ENCODE measurements at regions not wholly inside any gene's neighbourhood (a gene's known extent, or its start where the extent isn't known, plus 50 kb on each side); places are given as distances from the start of the nearest gene placed in this dataset.
"Not testable (repeated sequence)": the region's sequence is repeated elsewhere in the genome, so short reads cannot be mapped to it uniquely, and the experiment has no call there.

GRCh38 chr1:88552226-88552625 is 131.8 kb upstream of the PKN2 start:
- DNase-seq (ENCODE audit: low spot score), result no peak

- DNase-seq (ENCODE audit: low spot score), result no peak
These were observed 127.1 kb upstream of the PKN2 start for GRCh38 chr1:88557014-88557413.

- DNase-seq (ENCODE audit: low spot score), result no peak
These were observed 123.5 kb upstream of the PKN2 start for GRCh38 chr1:88560621-88561020.

DNA sequence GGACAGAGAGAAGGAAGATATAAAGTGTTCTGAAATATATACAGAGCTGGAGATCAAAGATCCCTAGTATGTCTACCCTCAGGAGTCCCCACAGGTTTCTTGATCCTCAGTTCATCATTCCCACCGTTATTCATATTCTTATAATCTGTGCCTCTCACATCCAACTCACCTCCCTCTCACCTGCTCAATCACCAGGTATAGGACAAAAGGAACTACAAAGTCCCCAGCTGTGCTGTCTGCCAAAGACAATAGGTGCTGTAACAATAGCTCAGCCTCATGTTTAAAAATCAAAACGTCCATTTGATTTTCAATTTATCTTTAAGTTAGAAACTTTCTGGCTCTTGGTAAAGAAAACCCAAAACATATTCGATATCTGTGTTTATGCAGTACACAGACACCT is 121.1 kb upstream of the PKN2 start:
- no peak for DNase-seq (ENCODE audit: low spot score)

DNA sequence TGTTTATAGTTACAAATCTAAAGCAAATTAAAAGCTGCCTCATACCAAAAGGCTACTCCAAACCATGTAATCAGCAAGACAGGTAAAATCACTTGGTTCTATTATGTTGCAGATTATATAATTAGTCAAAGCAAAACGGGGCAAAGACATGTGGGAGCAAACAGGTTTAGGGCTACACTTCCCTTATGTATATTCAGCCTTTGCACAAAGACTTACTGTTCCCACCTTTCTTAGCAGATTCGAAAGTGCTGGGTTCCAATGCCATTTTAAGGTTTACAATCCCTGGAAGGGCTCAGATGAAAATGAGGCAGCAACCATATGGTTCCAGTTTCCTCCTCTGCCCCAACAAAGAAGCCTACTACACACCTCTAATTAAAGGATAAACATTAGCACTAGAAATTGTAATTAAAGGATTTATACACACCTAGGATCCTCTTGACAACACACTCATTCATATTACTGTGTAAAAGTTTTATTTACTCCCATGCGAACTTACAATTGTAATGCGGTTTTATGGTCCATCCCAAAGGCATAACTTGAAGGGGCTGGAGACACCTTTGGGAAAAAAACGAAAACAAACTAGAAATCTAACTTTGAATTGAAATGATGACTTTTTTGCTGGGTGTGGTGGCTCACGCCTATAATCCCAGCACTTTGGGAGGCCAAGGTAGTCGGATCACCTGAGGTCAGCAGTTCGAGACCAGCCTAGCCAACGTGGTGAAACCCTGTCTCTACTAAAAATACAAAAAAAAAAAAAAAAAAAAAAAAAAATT is 117.3 kb upstream of the PKN2 start:
- no peak for DNase-seq (ENCODE audit: low spot score)

- no peak for DNase-seq (ENCODE audit: low spot score)
These were observed 112.6 kb upstream of the PKN2 start for GRCh38 chr1:88571506-88571905.

DNA sequence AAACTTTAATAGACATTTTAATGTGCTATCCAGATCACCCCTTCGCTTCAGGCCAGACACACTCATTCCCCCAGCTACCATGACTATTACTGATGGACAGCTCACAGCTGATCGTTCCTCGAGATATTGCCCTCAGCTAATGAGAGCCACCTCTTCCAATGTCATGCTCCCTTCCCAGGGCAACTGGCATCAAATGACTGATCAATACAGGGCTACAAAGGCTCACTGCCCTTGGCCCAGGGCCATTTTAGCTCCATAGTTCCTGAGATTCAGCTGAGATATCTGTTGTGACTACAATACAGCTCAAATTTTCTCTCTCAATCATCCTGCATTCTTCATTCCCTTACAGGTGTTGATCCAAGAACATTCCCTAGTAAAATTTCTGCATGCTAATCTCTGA is 104.5 kb upstream of the PKN2 start:
- no peak for DNase-seq (ENCODE audit: low spot score)

- DNase-seq (ENCODE audit: low spot score), result no peak
These were observed 102.4 kb upstream of the PKN2 start for GRCh38 chr1:88581703-88582102.

- no peak for DNase-seq (ENCODE audit: low spot score)
These were observed 90.7 kb upstream of the PKN2 start for GRCh38 chr1:88593358-88593757.

- DNase-seq (ENCODE audit: low spot score), result peak; percentile 22
These were observed 88.6 kb upstream of the PKN2 start for GRCh38 chr1:88595355-88596002.

DNA sequence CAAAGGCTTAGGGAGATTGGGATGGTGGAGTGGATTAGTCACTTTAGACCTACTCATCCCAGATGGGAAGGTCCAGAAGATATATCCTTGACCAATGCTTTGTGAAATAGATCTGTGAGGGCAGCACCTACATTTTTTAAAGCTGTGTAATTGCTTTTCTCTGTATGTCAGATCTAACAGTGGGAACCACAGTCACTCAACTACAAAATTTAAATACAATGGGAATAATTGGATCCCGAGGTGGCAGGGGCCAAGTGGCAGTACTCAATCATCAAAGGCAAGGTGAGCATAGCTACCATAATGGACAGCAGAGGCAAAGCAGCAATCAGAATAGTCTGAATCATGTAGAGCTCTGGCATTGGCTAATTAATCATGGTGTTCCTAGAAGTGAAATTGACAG is 86.1 kb upstream of the PKN2 start:
- DNase-seq (ENCODE audit: low spot score), result not testable (repeated sequence)

- DNase-seq (ENCODE audit: low spot score), result peak; percentile 6
These were observed 75.7 kb upstream of the PKN2 start for GRCh38 chr1:88608139-88608943.

DNA sequence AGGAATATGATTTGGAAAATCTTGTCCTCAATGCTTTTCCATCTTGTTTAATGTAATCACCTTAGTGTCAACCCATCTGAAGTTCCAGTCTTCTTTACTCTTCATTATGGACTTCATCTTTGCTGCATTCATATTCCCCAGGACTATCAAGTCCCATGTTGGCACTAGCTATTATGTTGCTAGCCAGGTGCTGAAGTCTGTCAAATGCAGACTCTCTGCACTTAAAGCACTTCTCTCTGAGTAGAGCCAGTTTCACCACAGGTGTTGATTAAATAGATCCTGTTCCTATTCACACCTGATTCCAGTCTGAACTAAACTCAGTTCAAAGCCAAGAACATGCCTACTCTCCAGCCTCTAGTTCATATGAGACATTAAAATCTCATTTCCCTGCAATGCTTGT is 75.0 kb upstream of the PKN2 start:
- DNase-seq (ENCODE audit: low spot score), result no peak

DNA sequence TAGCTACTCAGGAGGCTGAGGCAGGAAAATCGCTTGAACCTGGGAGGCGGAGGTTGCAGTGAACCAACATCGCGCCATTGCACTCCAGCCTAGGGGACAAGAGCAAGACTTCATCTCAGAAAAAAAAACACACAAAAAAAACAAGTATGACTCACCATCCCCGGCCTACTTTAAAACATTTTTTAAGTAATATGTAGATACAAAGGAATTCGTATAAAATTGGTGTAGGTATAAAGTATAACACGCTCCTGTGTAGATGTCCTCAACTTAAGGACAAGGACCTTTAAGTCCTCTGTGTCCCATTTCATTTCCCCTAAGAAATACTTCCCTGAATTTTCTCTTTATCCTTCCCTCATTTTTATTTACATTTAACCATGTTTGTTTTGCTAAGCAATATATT is 73.4 kb upstream of the PKN2 start:
- no peak for DNase-seq (ENCODE audit: low spot score)

DNA sequence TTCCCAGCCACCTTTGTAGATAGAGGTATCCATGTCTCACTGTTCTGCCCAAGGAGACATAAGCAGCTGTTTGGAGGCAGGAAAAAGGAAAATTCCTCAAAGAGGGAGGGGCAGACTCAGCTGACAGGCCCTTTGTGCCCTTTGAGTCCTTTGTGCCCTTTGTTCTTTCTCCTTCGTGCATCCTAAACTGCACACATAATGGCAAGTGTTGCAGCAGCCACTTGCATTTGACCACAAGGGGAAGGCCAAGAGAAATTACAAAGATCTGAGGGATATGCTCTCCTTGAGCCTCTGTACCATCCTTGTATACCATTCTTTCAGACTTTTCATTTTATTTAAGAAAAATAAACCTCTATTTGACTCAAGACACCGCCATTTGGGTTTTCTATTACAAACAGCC is 71.8 kb upstream of the PKN2 start:
- no peak for DNase-seq (ENCODE audit: low spot score)

GRCh38 chr1:88612773-88613172 is 71.3 kb upstream of the PKN2 start:
- no peak for DNase-seq (ENCODE audit: low spot score)

DNA sequence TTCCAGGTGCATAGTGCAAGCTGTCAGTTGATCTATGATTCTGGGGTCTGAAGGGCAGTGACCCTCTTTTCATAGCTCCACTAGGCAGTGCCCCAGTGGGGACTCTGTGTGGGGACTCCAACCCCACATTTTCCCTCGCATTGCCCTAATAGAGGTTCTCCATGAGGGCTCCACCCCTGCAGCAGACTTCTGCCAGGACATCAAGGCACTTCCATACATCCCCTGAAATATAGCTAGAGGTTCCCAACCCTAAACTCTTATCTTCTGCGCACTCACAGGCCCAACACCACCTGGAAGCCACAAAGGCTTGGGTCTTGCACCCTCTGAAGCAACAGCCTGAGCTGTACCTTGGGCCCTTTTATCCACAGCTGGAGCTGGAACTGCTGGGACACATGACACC is 65.7 kb upstream of the PKN2 start:
- DNase-seq (ENCODE audit: low spot score), result no peak

DNA sequence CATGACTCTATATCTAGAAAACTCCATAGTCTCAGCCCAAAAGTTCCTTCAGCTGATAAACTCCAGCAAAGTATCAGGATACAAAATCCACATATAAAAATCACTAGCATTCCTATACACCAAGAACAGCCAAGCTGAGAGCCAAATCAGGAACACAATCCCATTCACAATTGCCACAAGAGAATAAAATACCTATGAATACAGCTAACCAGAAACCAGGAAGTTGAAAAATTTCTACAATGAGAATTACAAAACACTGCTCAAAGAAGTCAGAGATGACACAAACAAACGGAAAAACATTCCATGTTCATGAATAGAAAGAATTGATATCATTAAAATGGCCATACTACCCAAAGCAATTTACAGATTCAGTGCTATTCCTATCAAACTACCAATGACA is 61.0 kb upstream of the PKN2 start:
- DNase-seq (ENCODE audit: low spot score), result not testable (repeated sequence)
